HG02884 (cell line): ENCODE measurements at regions not wholly inside any gene's neighbourhood (a gene's known extent, or its start where the extent isn't known, plus 50 kb on each side); places are given as distances from the start of the nearest gene placed in this dataset.

Experiments
- ATAC-seq: cut with Tn5 transposase; IDR thresholded peaks from one replicate; pipeline ENCODE4 v1.9.1; 2021; ENCODE audit warnings: mild to moderate bottlenecking, moderate library complexity; ENCODE audit not compliant: unreplicated experiment

DNA sequence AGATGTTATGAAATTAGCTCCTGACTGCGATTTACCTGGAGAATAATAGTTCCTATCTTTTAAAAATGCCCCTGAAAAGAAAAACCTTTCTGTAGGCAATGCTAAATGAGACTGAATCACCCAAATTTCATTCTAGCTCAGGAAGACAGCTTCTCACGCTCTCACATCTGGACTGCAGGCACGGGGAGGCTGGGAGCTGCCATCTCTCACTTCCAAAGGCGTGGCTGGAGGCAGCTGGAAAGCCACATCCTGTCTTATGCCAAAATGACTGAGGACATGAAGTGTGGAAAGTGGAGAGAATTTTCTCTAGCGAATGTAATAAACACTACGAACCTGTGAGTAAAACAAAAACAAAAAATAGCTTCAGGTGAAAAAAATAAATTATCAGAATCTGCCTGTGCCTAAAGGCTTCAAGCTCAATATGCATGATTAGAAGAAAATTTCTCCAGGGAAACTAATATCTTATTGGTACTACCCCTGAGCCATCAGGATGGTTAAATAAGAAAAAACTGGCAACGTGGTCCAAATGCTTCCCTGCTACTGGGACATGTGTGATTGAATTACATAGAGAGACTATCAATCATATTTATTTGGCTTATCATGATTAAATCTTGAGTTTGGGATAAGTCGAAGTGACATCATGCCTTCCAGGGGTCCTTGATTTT, 58.1 kb upstream of the UBL3 start:
- ATAC-seq, result no peak

DNA sequence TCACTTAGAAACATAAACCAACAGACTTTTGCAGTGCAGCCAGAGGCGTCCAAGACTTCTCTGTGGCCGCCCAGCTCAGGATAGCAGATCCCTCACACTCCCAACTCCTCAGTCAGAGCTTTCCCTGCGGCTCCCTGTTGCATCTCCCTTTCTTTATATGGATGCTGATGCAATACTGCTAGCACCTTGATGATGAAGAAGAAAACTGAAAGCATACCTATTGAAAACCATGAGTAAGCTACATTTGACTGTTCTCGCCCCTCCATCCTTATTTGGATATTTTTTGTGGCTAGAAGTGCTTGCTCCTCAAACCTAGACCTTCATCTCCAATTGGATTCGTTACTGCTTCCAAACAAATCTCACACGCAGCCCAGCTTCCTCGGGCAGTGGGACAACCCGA, 57.3 kb upstream of the UBL3 start:
- no peak for ATAC-seq

DNA sequence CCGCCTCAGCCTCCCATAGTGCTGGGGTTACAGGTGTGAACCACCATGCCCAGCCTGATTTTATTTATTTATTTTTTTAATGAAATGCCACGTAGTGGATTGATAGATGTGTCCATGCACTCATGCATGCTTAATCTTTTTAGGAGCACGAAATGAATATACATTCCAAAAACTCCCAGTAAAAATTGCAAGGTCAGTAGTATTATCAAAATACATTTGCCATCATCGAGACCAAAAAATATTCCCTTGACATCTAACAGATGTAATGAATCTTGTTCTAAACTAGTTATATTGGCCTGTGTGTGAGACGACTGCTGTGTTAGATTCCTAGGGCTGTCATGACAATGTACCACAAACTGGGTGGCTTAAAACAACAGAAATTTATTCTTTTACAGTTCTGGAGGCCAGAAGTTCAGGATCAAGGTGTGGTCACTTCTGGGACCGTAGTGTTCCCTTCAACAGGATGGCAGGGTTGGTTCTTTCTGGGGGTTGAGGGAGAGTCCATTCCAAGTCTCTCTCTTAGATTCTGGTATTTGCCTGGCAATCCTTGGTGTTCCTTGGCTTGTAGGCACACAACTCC, 56.1 kb upstream of the UBL3 start:
- ATAC-seq, result no peak

DNA sequence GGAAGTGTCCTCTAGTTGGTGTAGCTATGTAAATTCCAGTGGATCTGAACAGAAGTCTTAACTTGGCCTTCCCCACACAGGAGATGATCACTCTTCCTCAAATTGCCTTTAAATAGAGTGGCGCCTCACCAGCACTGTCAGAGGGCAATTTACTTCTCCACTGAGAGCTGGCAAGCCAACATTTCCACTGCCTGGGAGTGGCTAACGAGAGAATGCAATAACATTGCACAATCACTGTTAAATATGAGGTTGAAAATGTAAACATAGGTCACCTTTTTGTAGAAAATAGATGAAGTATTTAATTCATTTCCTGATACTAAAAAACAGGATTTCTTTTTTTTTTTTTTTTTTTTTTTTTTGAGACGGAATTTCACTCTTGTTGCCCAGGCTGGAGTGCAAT, 55.4 kb upstream of the UBL3 start:
- ATAC-seq, result no peak

DNA sequence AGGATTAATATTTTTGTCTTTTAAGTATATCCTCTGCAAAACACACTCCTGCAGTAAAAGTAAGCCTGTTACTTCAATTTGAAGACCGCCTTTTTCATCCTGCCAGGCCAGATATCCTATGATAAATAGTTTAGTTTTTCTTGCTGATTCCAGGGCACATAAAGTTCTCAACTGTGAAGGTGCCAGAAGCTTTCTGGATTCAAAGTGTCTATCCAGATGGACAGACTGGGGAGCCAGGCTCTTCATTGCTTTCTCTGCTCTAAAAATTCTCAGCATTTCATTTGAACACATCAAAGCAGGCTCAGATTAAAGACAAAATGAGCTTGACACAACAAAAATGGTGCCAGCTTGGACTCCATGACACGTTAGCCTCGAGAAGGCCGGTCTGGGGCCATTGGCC, 53.6 kb upstream of the UBL3 start:
- ATAC-seq, result no peak

DNA sequence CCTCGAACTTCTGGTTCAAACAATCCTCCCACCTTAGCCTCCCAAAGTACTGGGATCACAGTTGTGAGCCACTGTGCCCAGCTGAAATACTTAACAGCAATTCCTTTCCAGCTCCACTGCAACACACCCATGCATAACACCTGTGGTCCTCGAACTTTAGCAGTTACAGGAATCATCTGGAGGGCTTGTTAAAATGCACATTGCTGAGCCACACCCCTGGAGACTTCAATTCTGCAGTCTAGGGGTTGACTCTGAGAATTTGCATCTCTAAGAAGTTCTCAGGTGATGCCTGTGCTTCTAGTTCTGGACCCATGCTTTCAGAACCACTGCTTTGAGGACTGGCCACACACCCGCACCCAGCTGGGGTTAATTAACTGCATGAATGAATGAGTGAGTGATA, 53.1 kb upstream of the UBL3 start:
- no peak for ATAC-seq

DNA sequence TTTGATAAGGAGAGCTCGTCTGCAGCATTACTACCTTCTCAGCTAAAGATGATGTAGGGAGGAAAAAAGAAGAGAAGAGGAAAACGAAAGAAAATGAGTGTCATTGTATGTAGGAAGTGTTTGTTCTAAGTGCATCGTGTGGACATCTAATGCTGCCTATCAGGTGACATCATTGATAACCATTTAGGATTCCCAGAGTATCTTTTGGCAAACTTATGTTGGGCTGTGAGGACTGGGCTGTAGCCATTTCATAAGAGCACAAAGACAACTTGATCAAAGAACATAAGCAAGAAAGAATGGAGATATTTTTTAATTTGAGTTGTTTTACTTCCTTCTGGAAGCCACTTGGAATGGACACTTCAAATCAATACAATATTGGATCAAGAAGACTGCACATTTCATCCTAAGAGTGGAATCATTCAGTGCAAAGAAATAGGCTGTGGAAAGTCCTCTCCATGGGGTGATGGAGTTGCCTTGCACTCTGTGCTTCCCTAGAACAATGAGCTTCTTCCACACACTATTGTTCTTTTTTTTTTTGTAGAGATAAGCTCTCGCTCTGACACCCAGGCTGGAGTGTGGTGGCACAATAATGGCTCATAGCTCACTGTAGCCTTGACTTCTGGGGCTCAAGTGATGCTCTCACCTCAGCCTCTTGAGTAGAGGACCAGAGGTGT, 52.4 kb upstream of the UBL3 start:
- ATAC-seq, result no peak

DNA sequence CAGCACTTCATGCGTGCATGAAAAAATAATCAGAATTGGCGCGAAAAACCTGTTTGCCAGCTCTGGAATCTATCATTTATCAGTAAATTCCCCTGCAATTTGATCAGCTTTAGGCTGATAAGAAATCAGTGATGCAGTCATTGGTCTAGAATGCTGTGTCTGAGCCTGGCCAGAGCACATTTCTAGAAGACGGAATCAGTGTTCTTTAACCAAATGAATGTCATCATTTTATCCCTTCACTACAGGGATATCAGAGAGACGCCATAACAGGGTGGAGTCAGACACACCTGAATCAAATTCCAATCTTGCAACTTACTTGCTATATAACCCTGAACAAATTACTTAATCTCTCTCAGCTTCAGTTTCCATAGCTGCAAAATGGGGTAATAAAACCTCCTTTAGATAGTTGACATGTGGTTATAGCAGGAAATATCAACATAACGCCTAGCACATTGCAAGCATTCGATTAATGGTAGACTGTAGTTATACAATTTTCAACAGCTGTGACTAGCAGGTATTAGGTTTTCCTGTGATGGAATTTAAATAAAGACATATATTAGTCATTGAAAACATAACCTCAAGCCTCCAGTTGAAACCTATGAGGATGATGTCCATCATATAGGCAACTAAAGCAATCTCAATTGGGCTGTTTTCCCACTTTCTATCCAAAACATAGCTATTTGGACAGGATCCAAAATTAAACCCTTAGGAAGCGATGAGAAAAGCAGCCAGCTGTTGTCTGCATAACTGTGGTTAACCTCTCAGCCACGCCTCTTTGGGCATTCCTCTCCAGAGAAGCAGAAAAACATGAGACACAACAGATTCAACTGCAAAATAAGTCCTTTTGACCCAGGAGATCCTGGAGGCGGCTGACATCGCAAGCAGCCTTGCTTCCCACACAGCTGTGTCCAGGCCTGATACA, 51.6 kb upstream of the UBL3 start:
- no peak for ATAC-seq
